ENCODE measurements at regions not wholly inside any gene's neighbourhood (a gene's known extent, or its start where the extent isn't known, plus 50 kb on each side); places are given as distances from the start of the nearest gene placed in this dataset.

DNA sequence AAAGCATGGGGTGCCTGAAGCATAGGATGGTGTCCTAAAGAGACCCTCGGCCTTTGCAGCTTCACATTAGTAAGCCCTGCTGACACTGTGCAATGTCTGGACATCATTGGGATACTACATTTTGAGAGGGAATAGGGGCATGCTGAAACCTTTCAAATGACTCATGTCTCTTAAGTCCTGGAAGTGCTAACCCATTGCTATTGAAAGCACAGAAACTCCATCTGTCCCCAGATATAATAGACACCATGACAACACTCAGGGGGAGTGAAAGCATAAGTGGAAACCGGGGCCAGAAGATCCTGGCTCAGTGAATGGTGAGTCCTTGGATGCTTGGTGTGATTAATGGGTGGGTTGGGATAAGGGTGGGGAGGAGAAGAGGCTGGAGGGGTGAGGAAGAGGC is 595.5 kb upstream of the ID2 start:
- TF ChIP-seq ZBTB1 (tag by site-specific recombination; IDR thresholded peaks at IDR 0.05) (no peak), ZNF426 (tag by site-specific recombination; IDR thresholded peaks at IDR 0.05) (no peak), ZBTB20 (tag by site-specific recombination; IDR thresholded peaks at IDR 0.05) (no peak), ZNF311 (tag by site-specific recombination; IDR thresholded peaks at IDR 0.05; ENCODE audit: borderline replicate concordance) (no peak), OSR2 (tag by site-specific recombination; IDR thresholded peaks at IDR 0.05) (no peak), ZNF112 (tag by site-specific recombination; IDR thresholded peaks at IDR 0.05) (no peak), ZNF394 (tag by site-specific recombination; IDR thresholded peaks at IDR 0.05; ENCODE audit: borderline replicate concordance) (no peak), ZFHX2 (tag by site-specific recombination; conservative IDR thresholded peaks at IDR 0.05) (no peak), SCRT2 (tag by site-specific recombination; IDR thresholded peaks at IDR 0.05) (no peak), SP7 (tag by site-specific recombination; IDR thresholded peaks at IDR 0.05) (no peak), TRIM28 (IDR thresholded peaks at IDR 0.05; ENCODE audit: borderline replicate concordance, low read length) (no peak), ZNF560 (tag by site-specific recombination; IDR thresholded peaks at IDR 0.05; ENCODE audit: borderline replicate concordance) (no peak), ZNF174 (tag by site-specific recombination; IDR thresholded peaks at IDR 0.05) (no peak)
- TF ChIP-seq, protein P1, sequence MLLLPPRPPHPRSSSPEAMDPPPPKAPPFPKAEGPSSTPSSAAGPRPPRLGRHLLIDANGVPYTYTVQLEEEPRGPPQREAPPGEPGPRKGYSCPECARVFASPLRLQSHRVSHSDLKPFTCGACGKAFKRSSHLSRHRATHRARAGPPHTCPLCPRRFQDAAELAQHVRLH (tag by site-specific recombination; IDR thresholded peaks at IDR 0.05): no peak
- TF ChIP-seq, protein P2, sequence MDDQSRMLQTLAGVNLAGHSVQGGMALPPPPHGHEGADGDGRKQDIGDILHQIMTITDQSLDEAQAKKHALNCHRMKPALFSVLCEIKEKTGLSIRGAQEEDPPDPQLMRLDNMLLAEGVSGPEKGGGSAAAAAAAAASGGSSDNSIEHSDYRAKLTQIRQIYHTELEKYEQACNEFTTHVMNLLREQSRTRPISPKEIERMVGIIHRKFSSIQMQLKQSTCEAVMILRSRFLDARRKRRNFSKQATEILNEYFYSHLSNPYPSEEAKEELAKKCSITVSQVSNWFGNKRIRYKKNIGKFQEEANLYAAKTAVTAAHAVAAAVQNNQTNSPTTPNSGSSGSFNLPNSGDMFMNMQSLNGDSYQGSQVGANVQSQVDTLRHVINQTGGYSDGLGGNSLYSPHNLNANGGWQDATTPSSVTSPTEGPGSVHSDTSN (CRISPR knock-in tag; IDR thresholded peaks at IDR 0.05): no peak
- CTCF ChIA-PET: interaction anchor here (0.7 kb wide), 1 partner anchor 580 kb away, joined by 5 read pairs; no protein-coding TSS in a partner anchor
- no peaks in the 10 kb centered on the region for H3K4me1 ChIP-seq (ENCODE audit: control insufficient read depth, insufficient read depth, low read length)
- H3K9me3 ChIP-seq (ENCODE audit: control insufficient read depth, insufficient read depth, low read depth, low read length): no peaks in the 10 kb centered on the region
- POLR2A ChIA-PET: no interaction called here
- no peak overlapping the region for H3K27ac ChIP-seq (ENCODE audit: extremely low read depth, low read depth, low read length)
- H3K4me3 ChIP-seq (ENCODE audit: low read depth, low read length): no peak overlapping the region
- no peaks in the 10 kb centered on the region for H3K36me3 ChIP-seq (ENCODE audit: control insufficient read depth in 2 of 2, insufficient read depth in 1 of 2, low read length in 2 of 2)

DNA sequence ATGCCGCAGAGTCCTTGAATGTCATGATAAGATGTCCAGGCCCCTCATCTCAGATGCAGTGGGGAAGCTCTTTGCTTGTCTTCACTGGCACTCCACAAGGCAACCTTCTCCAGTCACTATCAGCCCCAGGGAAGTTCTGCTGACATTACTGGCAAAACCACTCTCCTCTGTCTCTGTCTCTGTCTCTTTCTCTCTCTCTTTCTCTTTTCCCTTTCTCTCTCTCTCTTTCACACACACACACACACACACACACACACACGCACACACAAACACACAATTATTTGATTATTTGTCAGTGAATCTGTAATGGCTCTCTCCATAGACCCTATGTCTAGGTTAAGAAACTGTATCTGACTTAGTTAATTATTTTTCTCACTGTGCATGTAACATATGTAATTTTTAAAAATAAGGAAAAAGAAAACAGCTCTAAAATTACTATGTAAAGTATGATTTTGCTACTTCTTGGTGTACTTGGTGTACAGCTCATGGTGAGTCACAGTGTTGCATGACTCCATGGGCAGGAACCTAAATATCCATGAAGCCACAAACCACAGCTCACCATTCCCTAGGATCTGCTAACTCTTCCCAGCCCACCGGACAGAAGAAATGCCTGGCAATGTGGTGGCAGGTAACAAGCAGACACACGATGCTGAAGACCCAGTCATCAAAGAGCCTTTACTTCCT is 594.9 kb upstream of the ID2 start:
- Histone ChIP-seq H3K36me3 (ENCODE audit: control insufficient read depth in 2 of 2, insufficient read depth in 1 of 2, low read length in 2 of 2) (no peaks in the 10 kb centered on the region), H3K27ac (ENCODE audit: extremely low read depth, low read depth, low read length) (no peak overlapping the region), H3K9me3 (ENCODE audit: control insufficient read depth, insufficient read depth, low read depth, low read length) (no peaks in the 10 kb centered on the region), H3K4me1 (ENCODE audit: control insufficient read depth, insufficient read depth, low read length) (no peaks in the 10 kb centered on the region), H3K4me3 (ENCODE audit: low read depth, low read length) (no peak overlapping the region)
- TF ChIP-seq GLI2 (tag by site-specific recombination; IDR thresholded peaks at IDR 0.05; ENCODE audit: borderline replicate concordance, low read depth): no peak
- TF ChIP-seq ZNF2 (tag by site-specific recombination; IDR thresholded peaks at IDR 0.05): no peak
- TF ChIP-seq ZNF23 (tag by site-specific recombination; IDR thresholded peaks at IDR 0.05; ENCODE audit: borderline replicate concordance): no peak
- no peak for TF ChIP-seq SP2 (tag by site-specific recombination; IDR thresholded peaks at IDR 0.05)
- TF ChIP-seq ZNF157 (tag by site-specific recombination; IDR thresholded peaks at IDR 0.05): no peak
- TF ChIP-seq MEIS1 (CRISPR knock-in tag; IDR thresholded peaks at IDR 0.05; ENCODE audit: borderline replicate concordance): no peak
- no peak for TF ChIP-seq EGR2 (tag by site-specific recombination; IDR thresholded peaks at IDR 0.05; ENCODE audit: low read depth)
- TF ChIP-seq, protein P3, sequence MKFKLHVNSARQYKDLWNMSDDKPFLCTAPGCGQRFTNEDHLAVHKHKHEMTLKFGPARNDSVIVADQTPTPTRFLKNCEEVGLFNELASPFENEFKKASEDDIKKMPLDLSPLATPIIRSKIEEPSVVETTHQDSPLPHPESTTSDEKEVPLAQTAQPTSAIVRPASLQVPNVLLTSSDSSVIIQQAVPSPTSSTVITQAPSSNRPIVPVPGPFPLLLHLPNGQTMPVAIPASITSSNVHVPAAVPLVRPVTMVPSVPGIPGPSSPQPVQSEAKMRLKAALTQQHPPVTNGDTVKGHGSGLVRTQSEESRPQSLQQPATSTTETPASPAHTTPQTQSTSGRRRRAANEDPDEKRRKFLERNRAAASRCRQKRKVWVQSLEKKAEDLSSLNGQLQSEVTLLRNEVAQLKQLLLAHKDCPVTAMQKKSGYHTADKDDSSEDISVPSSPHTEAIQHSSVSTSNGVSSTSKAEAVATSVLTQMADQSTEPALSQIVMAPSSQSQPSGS (tag by site-specific recombination; IDR thresholded peaks at IDR 0.05; ENCODE audit: low read depth): no peak
- no peak for TF ChIP-seq ZNF426 (tag by site-specific recombination; IDR thresholded peaks at IDR 0.05)
- no peak for TF ChIP-seq ZNF501 (tag by site-specific recombination; IDR thresholded peaks at IDR 0.05)
- TF ChIP-seq ZNF585B (tag by site-specific recombination; IDR thresholded peaks at IDR 0.05): no peak
- no peak for TF ChIP-seq ZNF830 (tag by site-specific recombination; IDR thresholded peaks at IDR 0.05; ENCODE audit: low read depth)
- no peak for TF ChIP-seq ZFP69B (tag by site-specific recombination; IDR thresholded peaks at IDR 0.05)
- TF ChIP-seq ZNF16 (tag by site-specific recombination; IDR thresholded peaks at IDR 0.05; ENCODE audit: low read depth): no peak
- no peak for TF ChIP-seq ZNF544 (tag by site-specific recombination; IDR thresholded peaks at IDR 0.05)
- ChIA-PET POLR2A (no interaction called here), CTCF (interaction anchor here (1.2 kb wide), 1 partner anchor 12 kb away, joined by 3 read pairs; no protein-coding TSS in a partner anchor)
